H1 (cell line): ENCODE measurements at regions not wholly inside any gene's neighbourhood (a gene's known extent, or its start where the extent isn't known, plus 50 kb on each side); places are given as distances from the start of the nearest gene placed in this dataset.

Experiments used
- CBX5 ChIP-seq: fragments of 300-800, 300-1000 bp; sonication (generic); IDR thresholded peaks from 2 replicates; pipeline ENCODE4 v1.7.1; 2016; ENCODE audit warnings: antibody characterized with exemption, low read length, low read depth
- EP300 ChIP-seq, 2 experiments: IDR thresholded peaks; 1 replicate in 1 of 2; 2 replicates in 1 of 2; pipeline ENCODE4 v1.6.1; 2011 to 2012; ENCODE audit warnings: low read depth in 2 of 2, low read length in 2 of 2, mild to moderate bottlenecking in 2 of 2, borderline replicate concordance in 1 of 2, inconsistent platforms in 1 of 2, moderate library complexity in 1 of 2
- SIN3A ChIP-seq, 2 experiments: IDR thresholded peaks in 1 of 2; conservative IDR thresholded peaks in 1 of 2; 2 replicates each; pipeline ENCODE4 v1.6.1; 2011 to 2012; ENCODE audit warnings: low read length in 2 of 2, improper control_type of control experiment in 1 of 2, low read depth in 1 of 2, mild to moderate bottlenecking in 1 of 2
- TF ChIP-seq, protein P1 (sequence below): IDR thresholded peaks from 2 replicates; pipeline ENCODE4 v1.6.1; 2012; ENCODE audit warnings: inconsistent platforms
- TF ChIP-seq, protein P2 (sequence below), 3 experiments: IDR thresholded peaks; 1 replicate in 2 of 3; 2 replicates in 1 of 3; pipeline versions ENCODE4 v1.5.1 to v1.6.1; 2011; ENCODE audit warnings: low read length in 3 of 3, mild to moderate bottlenecking in 3 of 3, inconsistent platforms in 2 of 3, low read depth in 1 of 3, moderate library complexity in 1 of 3; ENCODE audit not compliant: insufficient read depth in 1 of 3; ENCODE audit errors: control extremely low read depth in 1 of 3

DNA sequence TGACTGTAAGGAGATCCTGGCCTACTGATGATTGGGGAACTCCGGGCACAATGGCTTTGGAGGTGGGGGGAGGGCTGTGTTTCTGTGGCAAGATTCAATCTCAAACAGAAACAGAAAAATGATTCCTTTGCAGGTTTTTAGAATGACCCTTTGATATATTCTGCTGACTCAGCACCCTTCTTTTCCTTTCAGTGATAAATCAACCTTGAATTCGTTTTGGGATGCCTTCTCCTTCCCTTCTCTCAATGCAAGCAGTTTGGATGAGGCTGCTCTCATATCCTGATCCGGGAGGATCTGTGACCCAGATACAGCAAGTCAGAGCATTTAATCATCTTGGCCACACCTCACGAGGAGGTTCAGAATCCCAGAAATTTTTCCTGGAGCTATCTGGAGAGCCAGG is 156.1 kb upstream of the PRICKLE2 start:
- TF ChIP-seq EP300 (IDR thresholded peaks at IDR 0.05; ENCODE audit: borderline replicate concordance in 1 of 2, low read depth in 2 of 2, low read length in 2 of 2) (no peak), CBX5 (no peak), SIN3A (conservative IDR thresholded peaks at IDR 0.05 in 1 of 2, IDR thresholded peaks at IDR 0.05 in 1 of 2; ENCODE audit: low read depth in 1 of 2, low read length in 2 of 2) (no peak)
- TF ChIP-seq, protein P1, sequence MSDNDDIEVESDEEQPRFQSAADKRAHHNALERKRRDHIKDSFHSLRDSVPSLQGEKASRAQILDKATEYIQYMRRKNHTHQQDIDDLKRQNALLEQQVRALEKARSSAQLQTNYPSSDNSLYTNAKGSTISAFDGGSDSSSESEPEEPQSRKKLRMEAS, result no peak
- TF ChIP-seq, protein P2, sequence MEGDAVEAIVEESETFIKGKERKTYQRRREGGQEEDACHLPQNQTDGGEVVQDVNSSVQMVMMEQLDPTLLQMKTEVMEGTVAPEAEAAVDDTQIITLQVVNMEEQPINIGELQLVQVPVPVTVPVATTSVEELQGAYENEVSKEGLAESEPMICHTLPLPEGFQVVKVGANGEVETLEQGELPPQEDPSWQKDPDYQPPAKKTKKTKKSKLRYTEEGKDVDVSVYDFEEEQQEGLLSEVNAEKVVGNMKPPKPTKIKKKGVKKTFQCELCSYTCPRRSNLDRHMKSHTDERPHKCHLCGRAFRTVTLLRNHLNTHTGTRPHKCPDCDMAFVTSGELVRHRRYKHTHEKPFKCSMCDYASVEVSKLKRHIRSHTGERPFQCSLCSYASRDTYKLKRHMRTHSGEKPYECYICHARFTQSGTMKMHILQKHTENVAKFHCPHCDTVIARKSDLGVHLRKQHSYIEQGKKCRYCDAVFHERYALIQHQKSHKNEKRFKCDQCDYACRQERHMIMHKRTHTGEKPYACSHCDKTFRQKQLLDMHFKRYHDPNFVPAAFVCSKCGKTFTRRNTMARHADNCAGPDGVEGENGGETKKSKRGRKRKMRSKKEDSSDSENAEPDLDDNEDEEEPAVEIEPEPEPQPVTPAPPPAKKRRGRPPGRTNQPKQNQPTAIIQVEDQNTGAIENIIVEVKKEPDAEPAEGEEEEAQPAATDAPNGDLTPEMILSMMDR (IDR thresholded peaks at IDR 0.05; ENCODE audit: control extremely low read depth in 1 of 3, insufficient read depth in 1 of 3, low read depth in 1 of 3, low read length in 3 of 3), result no peak
